ENCODE measurements at regions not wholly inside any gene's neighbourhood (a gene's known extent, or its start where the extent isn't known, plus 50 kb on each side); places are given as distances from the start of the nearest gene placed in this dataset.
"Not testable (repeated sequence)": the region's sequence is repeated elsewhere in the genome, so short reads cannot be mapped to it uniquely, and the experiment has no call there.

DNA sequence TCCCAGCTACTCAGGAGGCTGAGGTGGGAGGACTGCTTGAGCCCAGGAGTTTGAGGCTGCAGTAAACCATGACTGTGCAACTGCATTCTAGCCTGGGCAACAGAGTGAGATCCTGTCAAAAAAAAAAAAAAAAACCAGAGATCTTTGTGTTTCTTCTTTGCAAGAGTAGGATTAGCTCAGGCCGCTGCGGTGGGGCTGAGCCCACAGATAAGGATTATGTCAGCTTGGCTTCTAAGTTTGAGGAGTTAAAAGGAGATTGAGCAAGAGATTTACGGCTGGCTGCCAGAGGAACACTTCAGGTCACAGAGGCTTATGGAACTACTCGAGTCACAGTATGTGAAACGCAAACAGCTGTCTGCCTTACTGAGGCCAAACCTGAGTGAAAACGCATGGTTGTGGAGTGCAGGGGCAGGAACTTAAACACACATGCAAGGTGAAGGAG, 146.7 kb upstream of the L3MBTL4 start:
- no peak overlapping the region for H3K27ac ChIP-seq (ENCODE audit: low read length)
- no peaks in the 10 kb centered on the region for H3K9me3 ChIP-seq (ENCODE audit: insufficient read depth, low read depth, low read length)
- no peaks in the 10 kb centered on the region for H3K27me3 ChIP-seq (ENCODE audit: insufficient read depth, low read length)
- H3K36me3 ChIP-seq (ENCODE audit: insufficient read depth, low read depth, low read length) = no peaks in the 10 kb centered on the region
- peaks cover 22% of the 10 kb centered on the region for H3K4me1 ChIP-seq (ENCODE audit: insufficient read depth, low read length)
- no peak overlapping the region for H3K4me3 ChIP-seq (ENCODE audit: low read length)
- no peak overlapping the region for H3K9ac ChIP-seq (ENCODE audit: low read depth, low read length)

DNA sequence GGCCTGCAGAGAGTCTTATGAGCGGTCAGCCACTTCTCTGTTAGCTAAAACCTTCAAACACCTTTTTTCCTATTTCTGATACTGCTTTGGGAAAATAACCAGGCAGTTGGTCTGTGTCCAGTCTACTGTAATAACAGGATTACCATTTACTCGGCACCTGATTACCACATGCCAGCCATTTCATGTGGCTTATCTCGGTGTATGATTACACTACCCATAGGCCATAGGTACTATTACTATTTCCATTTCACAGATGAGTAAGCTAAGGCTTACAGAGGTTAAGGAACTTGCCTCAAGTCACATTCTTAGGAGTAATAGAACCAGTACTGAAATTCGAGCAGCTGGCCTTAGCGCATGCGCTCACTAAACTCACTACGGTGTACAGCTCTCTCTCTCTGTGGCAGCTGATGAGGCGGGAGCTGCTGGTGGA, 147.2 kb upstream of the L3MBTL4 start:
- no peak overlapping the region for H3K4me3 ChIP-seq (ENCODE audit: low read length)
- H3K9ac ChIP-seq (ENCODE audit: low read depth, low read length) = no peak overlapping the region
- H3K27ac ChIP-seq (ENCODE audit: low read length) = no peak overlapping the region
- H3K9me3 ChIP-seq (ENCODE audit: insufficient read depth, low read depth, low read length) = no peaks in the 10 kb centered on the region
- H3K36me3 ChIP-seq (ENCODE audit: insufficient read depth, low read depth, low read length) = no peaks in the 10 kb centered on the region
- H3K27me3 ChIP-seq (ENCODE audit: insufficient read depth, low read length) = no peaks in the 10 kb centered on the region
- peaks cover 22% of the 10 kb centered on the region for H3K4me1 ChIP-seq (ENCODE audit: insufficient read depth, low read length)

DNA sequence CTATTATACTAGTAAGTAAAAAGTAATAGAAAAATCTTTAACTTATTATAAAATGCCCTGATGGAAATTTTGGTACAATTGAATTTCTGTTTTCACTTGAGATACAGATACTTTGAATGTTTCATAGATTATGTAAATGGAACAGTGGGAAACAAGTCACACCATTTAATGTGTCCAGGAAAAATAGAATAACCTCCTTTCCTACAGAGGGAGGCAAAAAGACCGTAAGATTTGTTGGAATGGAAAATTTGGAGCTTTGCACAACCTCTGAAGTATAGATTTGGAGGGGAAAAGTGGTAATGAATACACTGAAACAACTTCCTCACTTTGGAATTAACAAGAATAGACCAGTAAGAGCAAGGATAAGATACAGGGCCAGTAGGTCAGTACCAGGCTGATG, 149.2 kb upstream of the L3MBTL4 start:
- no peaks in the 10 kb centered on the region for H3K9me3 ChIP-seq (ENCODE audit: insufficient read depth, low read depth, low read length)
- H3K4me1 ChIP-seq (ENCODE audit: insufficient read depth, low read length) = peaks cover 6% of the 10 kb centered on the region; the same call in 1 of the 2 replicates
- no peak overlapping the region for H3K9ac ChIP-seq (ENCODE audit: low read depth, low read length)
- no peak overlapping the region for H3K4me3 ChIP-seq (ENCODE audit: low read length)
- no peak overlapping the region for H3K27ac ChIP-seq (ENCODE audit: low read length)
- H3K27me3 ChIP-seq (ENCODE audit: insufficient read depth, low read length) = no peaks in the 10 kb centered on the region
- H3K36me3 ChIP-seq (ENCODE audit: insufficient read depth, low read depth, low read length) = no peaks in the 10 kb centered on the region

DNA sequence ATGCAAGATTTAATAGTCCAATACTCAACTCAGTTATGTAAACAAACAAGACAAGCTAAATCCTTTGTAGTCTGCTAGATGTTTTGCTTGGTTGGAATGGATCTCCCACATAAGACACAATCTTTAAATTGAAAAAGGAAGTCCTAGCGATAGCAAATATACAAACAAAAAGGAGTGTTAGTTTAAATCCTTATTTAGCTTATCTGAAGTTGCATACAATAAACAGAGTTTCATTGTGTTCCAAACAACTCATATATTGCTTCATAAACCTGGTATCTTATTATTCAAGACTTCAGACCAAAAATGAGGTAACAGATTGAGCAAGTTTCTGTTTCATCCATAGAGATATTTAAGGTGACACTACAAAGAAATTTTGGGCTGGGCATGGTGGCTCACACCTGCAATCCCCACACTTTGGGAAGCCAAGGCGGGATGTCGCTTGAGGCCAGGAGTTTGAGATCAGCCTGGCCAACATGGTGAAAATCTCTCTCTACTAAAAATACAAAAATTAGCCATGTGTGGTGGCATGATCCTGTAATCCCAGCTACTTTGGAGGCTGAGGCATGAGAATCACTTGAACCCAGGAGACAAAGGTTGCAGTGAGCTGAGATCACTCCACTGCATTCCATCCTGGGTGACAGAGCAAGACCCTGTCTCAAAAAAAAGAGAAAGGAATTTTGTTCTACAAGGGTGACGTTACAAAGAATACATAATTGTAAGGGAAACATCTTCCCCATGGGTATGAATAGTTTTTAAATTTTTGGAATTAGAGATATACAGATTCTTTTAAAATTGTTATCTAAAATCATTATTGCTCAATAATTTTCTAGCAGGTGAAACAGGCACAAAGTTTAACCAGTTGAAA, 150.5 kb upstream of the L3MBTL4 start:
- H3K9me3 ChIP-seq (ENCODE audit: insufficient read depth, low read depth, low read length) = no peaks in the 10 kb centered on the region
- no peak overlapping the region for H3K4me3 ChIP-seq (ENCODE audit: low read length)
- H3K27me3 ChIP-seq (ENCODE audit: insufficient read depth, low read length) = no peaks in the 10 kb centered on the region
- H3K9ac ChIP-seq (ENCODE audit: low read depth, low read length) = no peak overlapping the region
- H3K36me3 ChIP-seq (ENCODE audit: insufficient read depth, low read depth, low read length) = no peaks in the 10 kb centered on the region
- H3K4me1 ChIP-seq (ENCODE audit: insufficient read depth, low read length) = peaks cover 4% of the 10 kb centered on the region
- H3K27ac ChIP-seq (ENCODE audit: low read length) = no peak overlapping the region

DNA sequence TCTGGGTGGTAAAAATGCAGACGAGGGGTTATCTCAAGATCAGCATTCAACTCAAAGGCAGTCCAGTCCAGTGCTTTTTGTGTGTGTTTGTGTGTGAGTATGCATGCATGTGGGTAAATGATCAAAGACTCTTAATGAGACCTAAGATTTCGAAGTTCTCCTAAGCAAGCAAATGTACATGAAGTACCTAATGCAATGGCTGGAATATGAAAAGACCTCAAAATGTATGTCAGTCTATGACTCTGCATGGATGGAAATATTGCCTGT, 151.0 kb upstream of the L3MBTL4 start:
- Histone ChIP-seq H3K4me1 (ENCODE audit: insufficient read depth, low read length) (peaks cover 4% of the 10 kb centered on the region), H3K27me3 (ENCODE audit: insufficient read depth, low read length) (no peaks in the 10 kb centered on the region), H3K27ac (ENCODE audit: low read length) (no peak overlapping the region), H3K36me3 (ENCODE audit: insufficient read depth, low read depth, low read length) (no peaks in the 10 kb centered on the region), H3K9me3 (ENCODE audit: insufficient read depth, low read depth, low read length) (no peaks in the 10 kb centered on the region), H3K9ac (ENCODE audit: low read depth, low read length) (no peak overlapping the region), H3K4me3 (ENCODE audit: low read length) (no peak overlapping the region)

DNA sequence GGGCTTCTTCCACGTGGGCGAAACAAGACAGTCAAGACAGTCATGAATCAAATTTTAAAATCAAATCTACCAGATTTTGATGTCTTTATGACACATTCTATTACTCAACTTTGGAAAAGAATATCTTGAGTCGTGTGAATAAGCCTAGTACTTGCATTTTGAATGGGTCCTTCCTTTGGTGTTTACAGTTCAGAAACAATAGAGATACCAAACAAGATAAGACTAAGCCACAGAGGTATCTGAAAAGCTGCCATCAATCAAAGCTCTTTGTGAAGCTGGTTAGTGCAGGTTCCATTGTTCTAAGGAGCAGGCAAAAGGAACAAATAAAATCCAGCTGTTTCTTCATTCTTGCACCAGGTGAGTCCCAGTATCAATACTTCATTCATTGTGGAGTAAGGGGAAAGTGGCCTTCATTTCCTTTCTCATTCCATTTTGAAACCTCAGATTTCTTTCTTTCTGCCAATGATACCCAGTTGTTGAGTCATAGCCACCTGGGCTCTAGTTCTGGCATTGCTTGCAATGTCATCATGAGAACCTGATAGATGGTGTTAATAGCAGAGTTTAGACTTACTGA, 151.7 kb upstream of the L3MBTL4 start:
- H3K27ac ChIP-seq (ENCODE audit: low read length) = no peak overlapping the region
- no peaks in the 10 kb centered on the region for H3K27me3 ChIP-seq (ENCODE audit: insufficient read depth, low read length)
- no peak overlapping the region for H3K4me3 ChIP-seq (ENCODE audit: low read length)
- H3K36me3 ChIP-seq (ENCODE audit: insufficient read depth, low read depth, low read length) = no peaks in the 10 kb centered on the region
- no peaks in the 10 kb centered on the region for H3K9me3 ChIP-seq (ENCODE audit: insufficient read depth, low read depth, low read length)
- no peak overlapping the region for H3K9ac ChIP-seq (ENCODE audit: low read depth, low read length)
- H3K4me1 ChIP-seq (ENCODE audit: insufficient read depth, low read length) = peaks cover 4% of the 10 kb centered on the region

DNA sequence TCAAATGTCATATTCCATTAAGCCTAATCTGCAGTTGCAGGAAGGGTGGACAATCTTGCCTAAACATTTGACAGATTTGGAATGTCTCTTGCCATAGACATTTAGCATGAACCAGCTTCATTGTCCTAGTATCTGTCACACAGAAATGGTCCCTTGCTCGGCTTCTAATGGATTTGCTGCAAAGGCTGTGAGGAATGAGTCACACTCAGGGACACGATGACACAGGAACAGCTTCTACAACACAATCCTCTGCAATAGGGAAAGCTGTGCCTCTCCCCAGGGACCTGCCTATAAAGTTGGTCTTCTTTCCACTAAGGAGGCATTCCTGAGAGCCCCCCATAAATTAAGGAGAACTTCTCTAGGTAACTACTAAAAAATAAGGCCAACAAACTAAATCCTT, 155.1 kb upstream of the L3MBTL4 start:
- Histone ChIP-seq H3K4me1 (ENCODE audit: insufficient read depth, low read length) (peaks cover 4% of the 10 kb centered on the region), H3K27ac (ENCODE audit: low read length) (no peak overlapping the region), H3K9me3 (ENCODE audit: insufficient read depth, low read depth, low read length) (no peaks in the 10 kb centered on the region), H3K27me3 (ENCODE audit: insufficient read depth, low read length) (no peaks in the 10 kb centered on the region), H3K9ac (ENCODE audit: low read depth, low read length) (no peak overlapping the region), H3K4me3 (ENCODE audit: low read length) (no peak overlapping the region), H3K36me3 (ENCODE audit: insufficient read depth, low read depth, low read length) (no peaks in the 10 kb centered on the region)

DNA sequence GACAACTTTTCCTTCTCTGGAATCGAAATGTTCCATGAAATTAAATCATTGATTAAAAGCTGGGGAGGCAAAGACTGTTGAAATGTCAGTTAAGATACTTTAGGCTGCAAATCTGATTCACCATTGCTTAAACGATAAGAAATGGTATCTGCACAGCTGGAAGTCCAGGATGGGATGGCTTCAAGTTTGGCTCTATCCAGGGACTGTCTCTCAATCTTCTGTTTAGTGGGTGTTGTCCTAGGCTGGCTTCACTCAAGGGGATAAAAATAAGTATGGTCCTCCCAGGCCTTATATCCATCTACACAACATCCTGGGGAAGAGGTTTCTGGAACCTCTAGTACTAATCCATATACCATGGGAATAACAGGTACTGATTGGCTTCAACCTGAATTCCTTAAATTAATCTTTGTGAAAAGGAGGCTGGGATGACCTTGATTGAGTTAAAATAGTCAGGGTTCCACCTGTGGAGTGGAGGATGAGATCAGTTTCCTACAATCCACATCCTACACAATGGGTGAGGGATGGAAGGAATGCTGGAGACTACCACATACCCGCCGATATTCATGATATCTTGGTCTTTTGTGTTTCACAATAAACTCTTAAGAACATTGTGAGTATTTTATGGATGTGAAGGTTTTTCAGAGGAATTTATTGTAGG, 156.0 kb upstream of the L3MBTL4 start:
- Histone ChIP-seq H3K4me3 (ENCODE audit: low read length) (no peak overlapping the region), H3K27ac (ENCODE audit: low read length) (no peak overlapping the region), H3K4me1 (ENCODE audit: insufficient read depth, low read length) (peaks cover 4% of the 10 kb centered on the region), H3K9ac (ENCODE audit: low read depth, low read length) (no peak overlapping the region), H3K27me3 (ENCODE audit: insufficient read depth, low read length) (no peaks in the 10 kb centered on the region), H3K9me3 (ENCODE audit: insufficient read depth, low read depth, low read length) (no peaks in the 10 kb centered on the region), H3K36me3 (ENCODE audit: insufficient read depth, low read depth, low read length) (no peaks in the 10 kb centered on the region)

DNA sequence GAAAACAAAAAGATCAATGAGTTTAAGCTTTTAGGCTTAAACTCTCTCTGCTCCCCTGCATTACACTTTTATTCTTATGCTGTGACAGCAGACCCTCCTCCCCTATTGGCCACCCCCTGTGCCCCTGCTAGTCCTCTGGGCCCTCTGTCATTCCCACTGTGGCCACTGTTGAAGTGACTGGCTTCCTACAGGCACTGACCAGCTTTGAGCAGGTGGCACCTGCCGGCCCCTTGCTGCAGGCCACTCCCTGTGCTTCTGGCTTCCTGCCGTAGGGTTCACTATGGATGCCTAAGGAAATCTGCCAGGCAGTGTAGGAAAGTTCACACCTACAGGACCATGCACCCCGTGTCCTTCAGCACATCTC, 156.5 kb upstream of the L3MBTL4 start:
- no peaks in the 10 kb centered on the region for H3K9me3 ChIP-seq (ENCODE audit: insufficient read depth, low read depth, low read length)
- H3K27me3 ChIP-seq (ENCODE audit: insufficient read depth, low read length) = no peaks in the 10 kb centered on the region
- no peak overlapping the region for H3K27ac ChIP-seq (ENCODE audit: low read length)
- no peak overlapping the region for H3K9ac ChIP-seq (ENCODE audit: low read depth, low read length)
- H3K4me1 ChIP-seq (ENCODE audit: insufficient read depth, low read length) = peaks cover 2% of the 10 kb centered on the region
- H3K36me3 ChIP-seq (ENCODE audit: insufficient read depth, low read depth, low read length) = no peaks in the 10 kb centered on the region
- H3K4me3 ChIP-seq (ENCODE audit: low read length) = no peak overlapping the region

DNA sequence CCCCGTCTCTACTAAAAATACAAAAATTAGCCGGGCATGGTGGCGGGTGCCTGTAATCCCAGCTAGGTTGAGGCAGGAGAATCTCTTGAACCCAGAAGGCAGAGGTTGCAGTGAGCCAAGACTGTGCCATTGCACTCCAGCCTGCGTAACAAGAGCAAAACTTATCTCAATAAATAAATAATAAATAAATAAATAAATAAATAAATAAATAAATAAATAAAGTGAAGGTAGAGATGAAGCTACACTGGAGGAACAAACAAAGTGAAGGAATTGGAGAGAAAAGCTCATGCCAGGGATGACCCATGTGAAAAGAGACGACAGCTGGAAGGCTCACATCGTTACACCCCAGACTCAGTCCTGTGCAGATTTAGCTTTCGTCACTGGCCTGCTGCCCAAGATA, 157.3 kb upstream of the ARHGAP28 start:
- H3K4me3 ChIP-seq (ENCODE audit: low read length); H3K36me3 ChIP-seq (ENCODE audit: insufficient read depth, low read depth, low read length); H3K9ac ChIP-seq (ENCODE audit: low read depth, low read length); H3K27ac ChIP-seq (ENCODE audit: low read length); H3K9me3 ChIP-seq (ENCODE audit: insufficient read depth, low read depth, low read length); H3K27me3 ChIP-seq (ENCODE audit: insufficient read depth, low read length); H3K4me1 ChIP-seq (ENCODE audit: insufficient read depth, low read length): not testable (repeated sequence)

DNA sequence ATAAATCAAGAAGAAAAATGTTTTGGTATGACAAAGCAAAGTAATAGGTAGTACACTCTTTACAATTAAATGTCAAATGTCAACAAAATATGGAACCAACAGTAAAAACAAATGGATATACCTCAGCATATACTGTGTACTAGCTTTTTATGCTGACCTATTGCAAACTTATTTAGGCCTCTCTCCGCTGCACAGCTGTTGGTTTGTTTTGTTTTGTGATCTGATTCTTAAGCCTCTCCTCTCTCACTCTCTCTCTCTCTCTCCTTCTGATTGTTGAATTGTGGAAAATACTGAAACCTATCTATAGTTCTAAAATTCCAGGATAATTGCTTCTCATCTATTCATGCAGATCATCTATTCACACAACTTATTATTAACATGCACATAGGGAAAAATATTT, 154.9 kb upstream of the ARHGAP28 start:
- H3K27ac ChIP-seq (ENCODE audit: low read length) = no peak overlapping the region
- no peaks in the 10 kb centered on the region for H3K36me3 ChIP-seq (ENCODE audit: insufficient read depth, low read depth, low read length)
- no peaks in the 10 kb centered on the region for H3K9me3 ChIP-seq (ENCODE audit: insufficient read depth, low read depth, low read length)
- no peak overlapping the region for H3K4me3 ChIP-seq (ENCODE audit: low read length)
- H3K27me3 ChIP-seq (ENCODE audit: insufficient read depth, low read length) = no peaks in the 10 kb centered on the region
- no peak overlapping the region for H3K9ac ChIP-seq (ENCODE audit: low read depth, low read length)
- no peaks in the 10 kb centered on the region; the same call in 1 of the 2 replicates for H3K4me1 ChIP-seq (ENCODE audit: insufficient read depth, low read length)

DNA sequence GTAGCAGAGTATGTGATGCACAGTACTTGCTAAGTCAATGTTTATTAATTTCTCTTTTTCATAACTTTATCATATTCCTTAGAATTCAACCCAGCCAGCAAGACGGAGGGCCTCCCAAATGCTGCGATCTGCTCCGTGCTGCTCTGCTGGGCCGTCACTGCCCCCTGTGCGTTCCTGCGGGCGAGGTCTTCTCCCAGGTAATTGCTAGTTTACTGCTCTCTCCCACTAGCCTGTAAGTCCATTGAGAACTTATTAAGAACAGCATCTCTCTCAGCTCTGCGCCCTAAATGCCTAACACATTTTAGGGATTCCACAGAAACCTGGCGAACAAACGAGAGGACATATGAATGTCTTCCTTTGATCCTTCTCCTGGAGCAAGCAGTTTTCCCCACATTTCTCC, 153.6 kb upstream of the ARHGAP28 start:
- Histone ChIP-seq H3K4me1 (ENCODE audit: insufficient read depth, low read length) (no peaks in the 10 kb centered on the region), H3K9ac (ENCODE audit: low read depth, low read length) (no peak overlapping the region), H3K9me3 (ENCODE audit: insufficient read depth, low read depth, low read length) (no peaks in the 10 kb centered on the region), H3K27ac (ENCODE audit: low read length) (no peak overlapping the region), H3K36me3 (ENCODE audit: insufficient read depth, low read depth, low read length) (no peaks in the 10 kb centered on the region), H3K4me3 (ENCODE audit: low read length) (no peak overlapping the region), H3K27me3 (ENCODE audit: insufficient read depth, low read length) (no peaks in the 10 kb centered on the region)

Data from iPS-20b (cell line).